HL-60/S4 treated with phorbol 12-myristate 13-acetate at 8.2 ng/mL for 4 days and 3 days (cell line): ENCODE measurements at regions not wholly inside any gene's neighbourhood (a gene's known extent, or its start where the extent isn't known, plus 50 kb on each side); places are given as distances from the start of the nearest gene placed in this dataset.

Source experiments
- in situ Hi-C: fragments of 300-500 bp; cut with MboI; formaldehyde crosslinking; loops from 2 replicates; pipeline ENCODE4 v1.15.0; 2022; ENCODE audit warnings: low sequenced_read_pairs

DNA sequence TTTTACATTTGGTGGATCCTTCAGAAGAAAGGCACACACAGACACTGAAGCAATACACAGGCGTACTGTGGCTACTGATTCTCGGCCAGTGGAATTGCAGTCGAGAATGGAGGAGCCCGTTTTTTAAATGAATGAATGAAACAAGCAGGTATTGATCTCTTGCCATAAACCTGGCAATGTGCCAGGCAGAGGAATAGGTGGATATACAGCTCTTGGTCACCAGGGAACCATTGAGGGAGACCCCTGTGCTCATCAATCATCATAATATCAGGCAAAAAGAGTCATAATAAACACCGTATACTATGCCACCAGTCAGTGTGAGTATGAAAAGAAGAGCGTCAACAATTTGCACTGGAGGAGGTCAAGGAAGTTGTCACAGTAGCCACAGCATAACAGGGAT is 140.3 kb upstream of the FOXF1 start:
- in situ Hi-C loops, result no loop called here

DNA sequence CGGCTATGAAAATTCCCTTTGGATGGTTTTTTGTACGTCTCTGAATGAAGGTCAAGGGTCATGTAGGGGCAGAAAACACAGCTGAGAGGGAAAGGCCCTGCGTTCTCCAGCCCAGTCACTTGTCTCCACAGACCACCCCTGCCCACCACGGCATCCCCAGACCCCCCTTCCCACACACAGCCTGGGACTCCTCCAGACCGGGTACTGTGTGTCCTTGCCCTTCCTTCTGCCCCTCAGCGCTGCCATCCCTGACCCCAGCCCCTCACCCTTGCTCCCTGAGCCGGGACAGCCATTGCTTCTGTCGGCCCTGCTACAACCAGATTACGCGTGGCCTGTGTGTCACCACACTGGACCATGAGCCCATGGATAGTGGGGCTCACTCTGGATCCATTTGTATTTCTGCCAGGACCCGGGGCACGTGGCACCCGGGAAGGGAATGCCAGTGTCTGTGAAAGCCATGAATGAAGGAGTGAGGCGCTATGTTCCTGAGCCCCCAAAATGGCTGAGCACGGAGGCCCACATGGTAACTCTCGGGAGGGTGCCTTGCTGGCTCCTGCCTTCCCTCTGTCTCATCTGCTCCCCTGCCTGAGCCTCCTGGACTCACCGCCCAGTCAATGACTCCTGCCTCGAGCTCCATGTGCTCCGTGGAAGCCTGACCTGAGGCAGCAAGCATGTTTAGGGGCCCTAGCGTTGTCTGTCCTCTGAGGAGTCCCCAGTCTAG is 139.1 kb upstream of the FOXF1 start:
- in situ Hi-C loops, result no loop called here

GRCh38 chr16:86372193-86372592 is 138.1 kb upstream of the FOXF1 start:
- in situ Hi-C loops, result no loop called here

- in situ Hi-C loops, result no loop called here
Measured at GRCh38 chr16:86373276-86373901, 136.9 kb upstream of the FOXF1 start.

DNA sequence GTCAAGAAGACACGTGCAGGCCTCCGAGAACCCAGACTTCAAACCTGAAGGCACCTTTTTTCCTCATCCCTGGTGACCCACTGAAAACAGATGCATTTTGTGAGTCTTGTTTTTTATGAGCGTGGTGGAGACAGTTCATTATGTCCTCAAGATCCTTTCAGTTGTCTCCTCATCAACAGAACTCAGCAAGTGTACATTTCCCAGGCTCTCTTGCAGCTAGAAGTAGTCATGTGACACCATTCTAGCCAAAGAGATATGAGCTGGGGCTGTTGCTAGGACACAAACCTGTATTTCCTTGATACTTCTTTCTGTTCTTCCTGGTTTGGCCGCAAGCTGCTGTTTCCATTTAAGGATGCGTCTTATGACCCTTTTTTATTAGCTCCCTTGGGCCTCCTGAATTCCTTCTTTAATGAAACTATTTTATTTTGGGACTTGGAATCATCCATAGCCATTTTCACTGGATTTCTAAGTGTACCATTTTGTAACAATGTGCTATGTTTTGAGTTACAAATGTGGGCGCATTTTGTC is 135.7 kb upstream of the FOXF1 start:
- in situ Hi-C loops, result no loop called here

- in situ Hi-C loops, result no loop called here
Measured at GRCh38 chr16:86375364-86375763, 135.0 kb upstream of the FOXF1 start.

GRCh38 chr16:86375851-86376250 is 134.5 kb upstream of the FOXF1 start:
- in situ Hi-C loops, result no loop called here

DNA sequence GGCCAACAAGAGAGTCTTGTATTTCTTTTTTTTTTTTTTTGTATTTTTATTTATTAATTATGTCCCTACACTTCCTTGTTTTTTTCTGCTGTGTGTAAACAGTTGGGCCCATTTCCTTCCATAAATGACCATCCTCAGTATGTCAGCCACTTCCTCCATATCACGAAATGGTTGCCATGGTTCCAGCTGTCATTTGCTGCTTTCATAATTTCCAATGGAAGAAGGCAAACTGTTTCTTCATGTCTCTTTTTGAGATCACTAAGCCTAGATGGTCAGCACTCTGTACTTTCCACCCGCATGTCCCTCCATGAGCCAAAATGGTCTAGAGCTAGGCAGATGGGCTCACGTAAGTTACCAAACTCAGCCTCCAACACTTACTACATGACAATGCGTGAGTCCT is 133.5 kb upstream of the FOXF1 start:
- in situ Hi-C loops, result no loop called here

- in situ Hi-C loops, result no loop called here
Measured at GRCh38 chr16:86377251-86378022, 132.9 kb upstream of the FOXF1 start.

- in situ Hi-C loops, result no loop called here
Measured at GRCh38 chr16:86378128-86378527, 132.2 kb upstream of the FOXF1 start.

- in situ Hi-C loops, result no loop called here
Measured at GRCh38 chr16:86378831-86379504, 131.4 kb upstream of the FOXF1 start.

DNA sequence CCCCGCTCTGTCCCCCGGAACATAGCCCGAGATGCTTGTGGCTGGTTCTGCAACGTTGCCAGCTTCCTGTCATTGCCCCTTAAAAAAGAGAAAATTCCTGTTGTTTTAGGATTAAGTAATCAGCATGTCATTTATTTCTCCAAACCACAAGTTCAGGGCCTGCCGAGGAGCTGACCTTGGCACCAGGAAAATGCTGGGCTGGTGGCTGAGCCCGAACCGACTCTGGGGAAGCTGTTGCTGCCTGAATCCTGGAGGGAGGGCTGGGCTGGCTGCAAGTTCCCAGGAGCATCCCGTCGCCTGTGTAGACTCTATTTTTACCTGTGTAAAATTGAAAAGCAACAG is 130.9 kb upstream of the FOXF1 start:
- in situ Hi-C loops, result no loop called here

GRCh38 chr16:86380030-86380429 is 130.3 kb upstream of the FOXF1 start:
- in situ Hi-C loops, result no loop called here

DNA sequence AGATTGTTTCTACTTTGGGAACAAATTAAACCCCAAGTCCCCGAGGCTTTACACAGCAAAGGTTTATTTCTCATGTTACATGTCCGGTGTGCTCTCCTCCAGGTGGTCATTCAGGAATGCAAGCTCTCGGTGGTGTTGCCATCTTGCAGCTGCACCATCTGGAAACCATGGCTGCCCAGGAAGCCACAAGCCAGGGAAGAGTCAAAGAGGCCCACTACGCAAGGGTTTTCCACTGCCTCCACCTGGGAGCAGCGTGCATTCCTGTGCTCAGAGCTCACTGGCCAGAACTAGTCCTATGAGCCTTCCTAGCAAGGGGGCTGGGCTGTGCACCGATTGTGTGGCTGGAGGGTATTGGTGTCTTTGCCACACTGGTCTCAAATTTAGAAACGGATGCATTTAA is 128.8 kb upstream of the FOXF1 start:
- in situ Hi-C loops, result no loop called here

DNA sequence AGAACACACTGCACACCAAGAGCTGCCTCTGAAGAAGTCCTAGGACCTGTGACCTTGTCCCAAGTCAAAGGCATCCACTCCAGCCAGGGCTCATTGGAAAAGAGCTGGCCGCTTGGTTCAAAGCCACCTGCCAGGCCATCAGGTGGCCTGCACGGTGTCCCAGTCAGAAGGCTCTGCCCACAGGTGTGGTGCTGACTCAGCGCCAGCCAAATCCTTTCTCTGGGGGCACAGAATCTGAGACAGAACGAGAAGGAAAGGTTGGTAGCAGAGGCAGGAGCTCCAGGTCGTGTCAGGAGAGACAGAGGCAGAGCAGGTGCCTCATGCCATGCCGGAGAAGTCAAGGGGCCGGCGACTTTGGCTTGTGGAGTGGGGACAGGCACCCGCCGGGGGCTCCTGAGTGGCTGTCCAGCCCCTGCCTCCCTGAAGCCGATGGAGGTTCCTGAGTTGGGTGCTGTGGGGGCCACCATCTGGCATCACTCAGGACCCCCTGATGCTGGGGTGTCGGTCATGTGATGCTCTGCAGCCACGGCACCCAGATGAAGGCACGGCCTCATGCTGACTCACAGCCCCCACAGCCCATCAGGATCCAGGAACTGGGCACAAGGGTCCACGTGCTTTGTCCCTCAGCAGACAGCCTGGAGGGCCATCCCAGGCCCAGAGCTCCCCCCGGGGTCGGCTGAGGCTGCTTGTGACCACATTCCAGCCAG is 128.1 kb upstream of the FOXF1 start:
- in situ Hi-C loops, result no loop called here

DNA sequence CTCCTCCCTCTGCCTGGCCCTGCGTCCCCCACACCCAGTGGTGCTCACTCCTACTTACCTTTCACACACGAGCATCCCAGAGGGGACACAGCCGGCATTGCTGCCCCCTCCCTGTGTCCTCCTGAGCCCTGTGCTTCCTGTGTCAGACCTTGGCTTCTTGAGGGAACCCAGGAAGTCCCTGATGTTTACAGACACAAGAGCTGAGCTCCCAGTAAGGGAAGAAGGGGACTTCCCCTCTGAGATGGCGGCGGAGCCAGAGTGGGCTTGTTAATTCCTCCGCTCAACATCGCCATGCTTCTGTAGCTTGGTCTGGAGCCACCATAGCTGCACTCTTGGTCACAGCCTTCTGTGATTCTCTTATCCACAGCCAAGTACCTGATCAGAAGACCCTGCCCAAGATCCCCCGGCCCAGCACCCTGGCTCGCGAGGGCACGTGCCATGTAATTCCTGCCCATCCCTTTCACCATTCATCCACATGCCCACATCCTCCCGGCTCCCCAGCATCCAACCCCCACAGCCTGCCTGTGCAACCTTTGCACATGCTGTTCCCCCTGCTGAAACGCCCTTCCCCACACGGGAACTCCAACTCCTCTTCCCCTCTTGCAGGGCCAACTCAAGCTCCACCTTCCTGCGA is 127.4 kb upstream of the FOXF1 start:
- in situ Hi-C loops, result no loop called here

GRCh38 chr16:86383488-86384262 is 126.7 kb upstream of the FOXF1 start:
- in situ Hi-C loops, result no loop called here

- in situ Hi-C loops, result no loop called here
Measured at GRCh38 chr16:86384263-86384649, 126.1 kb upstream of the FOXF1 start.

DNA sequence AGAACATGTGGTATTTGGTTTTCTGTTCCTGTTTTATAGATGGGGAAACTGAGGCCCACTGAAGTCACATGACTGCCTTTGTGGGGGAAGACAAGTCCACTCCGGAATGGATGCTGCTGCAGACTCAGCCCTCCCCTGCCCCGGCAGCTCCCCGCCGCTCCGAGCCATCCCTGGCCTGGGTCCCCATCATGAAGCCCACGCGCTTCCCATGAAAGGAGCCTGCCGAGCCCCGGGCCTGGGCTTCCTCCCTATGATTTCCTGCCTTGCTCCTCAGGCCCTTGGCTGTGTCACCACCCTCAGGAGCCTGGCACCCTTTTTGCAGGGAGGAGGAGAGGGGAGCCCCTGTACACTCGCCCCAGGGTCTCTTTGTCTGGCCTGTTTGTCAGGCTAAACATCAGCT is 125.3 kb upstream of the FOXF1 start:
- in situ Hi-C loops, result no loop called here
